Ureter (tissue), 1 donor: ENCODE measurements at regions not wholly inside any gene's neighbourhood (a gene's known extent, or its start where the extent isn't known, plus 50 kb on each side); places are given as distances from the start of the nearest gene placed in this dataset.
A peak's percentile ranks its signal among the peaks of the same experiment; 100 is the strongest.

Source experiments
- DNase-seq: peaks from one replicate; pipeline ENCODE4 v3.0.0-alpha.2; 2020; ENCODE audit warnings: low spot score
- donor health status: DM: yes; HTN: yes; CAD: no.

- DNase-seq = no peak
These were observed 324.0 kb downstream of the DIPK2A start for GRCh38 chr3:144295613-144296012.

GRCh38 chr3:144296808-144297207 is 325.2 kb downstream of the DIPK2A start:
- no peak for DNase-seq

GRCh38 chr3:144301863-144302262 is 330.2 kb downstream of the DIPK2A start:
- DNase-seq = no peak

- DNase-seq = no peak
These were observed 336.3 kb downstream of the DIPK2A start for GRCh38 chr3:144307951-144308350.

- DNase-seq = no peak
These were observed 336.8 kb downstream of the DIPK2A start for GRCh38 chr3:144308396-144308795.

GRCh38 chr3:144312702-144313101 is 341.1 kb downstream of the DIPK2A start:
- DNase-seq = no peak

- DNase-seq = no peak
These were observed 343.3 kb downstream of the DIPK2A start for GRCh38 chr3:144314946-144315345.

- no peak for DNase-seq
These were observed 346.3 kb downstream of the DIPK2A start for GRCh38 chr3:144317961-144318360.

- peak; percentile 49 for DNase-seq
These were observed 352.5 kb downstream of the DIPK2A start for GRCh38 chr3:144324076-144324475.

GRCh38 chr3:144332868-144333267 is 361.2 kb downstream of the DIPK2A start:
- no peak for DNase-seq

GRCh38 chr3:144341471-144341870 is 369.8 kb downstream of the DIPK2A start:
- DNase-seq = no peak

GRCh38 chr3:144343343-144343742 is 371.7 kb downstream of the DIPK2A start:
- DNase-seq = no peak

- DNase-seq = no peak
These were observed 372.2 kb downstream of the DIPK2A start for GRCh38 chr3:144343777-144344176.

GRCh38 chr3:144344925-144345548 is 373.4 kb downstream of the DIPK2A start:
- no peak for DNase-seq

- no peak for DNase-seq
These were observed 378.5 kb downstream of the DIPK2A start for GRCh38 chr3:144350125-144350524.

GRCh38 chr3:144351011-144351410 is 379.4 kb downstream of the DIPK2A start:
- DNase-seq = no peak

GRCh38 chr3:144351773-144352365 is 380.2 kb downstream of the DIPK2A start:
- DNase-seq = no peak

GRCh38 chr3:144358191-144358590 is 386.6 kb downstream of the DIPK2A start:
- DNase-seq = no peak

GRCh38 chr3:144361002-144361401 is 389.4 kb downstream of the DIPK2A start:
- no peak for DNase-seq

GRCh38 chr3:144362126-144362525 is 390.5 kb downstream of the DIPK2A start:
- DNase-seq = no peak

- DNase-seq = no peak
These were observed 392.2 kb downstream of the DIPK2A start for GRCh38 chr3:144363856-144364255.

- no peak for DNase-seq
These were observed 393.1 kb downstream of the DIPK2A start for GRCh38 chr3:144364737-144365136.

- no peak for DNase-seq
These were observed 397.7 kb downstream of the DIPK2A start for GRCh38 chr3:144369129-144369879.
